Thyroid gland (tissue), 4 donors: ENCODE measurements at regions not wholly inside any gene's neighbourhood (a gene's known extent, or its start where the extent isn't known, plus 50 kb on each side); places are given as distances from the start of the nearest gene placed in this dataset.

Source experiments
- CTCF ChIP-seq, 6 experiments: fragments of 200-600 bp in 3 of 6; fragments of 450-650 bp in 3 of 6; sonication (generic) in 3 of 6; IDR thresholded peaks; one replicate each; pipeline ENCODE4 v1.5.1; 2016 to 2019; ENCODE audit warnings: antibody characterized with exemption in 6 of 6, mild to moderate bottlenecking in 2 of 6, inconsistent platforms in 1 of 6, moderate library complexity in 1 of 6
- POLR2A ChIP-seq, 2 donors: fragments of 450-650 bp; IDR thresholded peaks; one replicate each; pipeline ENCODE4 v1.6.1; 2017; ENCODE audit warnings: antibody characterized with exemption in 2 of 2, mild to moderate bottlenecking in 2 of 2, moderate library complexity in 1 of 2

DNA sequence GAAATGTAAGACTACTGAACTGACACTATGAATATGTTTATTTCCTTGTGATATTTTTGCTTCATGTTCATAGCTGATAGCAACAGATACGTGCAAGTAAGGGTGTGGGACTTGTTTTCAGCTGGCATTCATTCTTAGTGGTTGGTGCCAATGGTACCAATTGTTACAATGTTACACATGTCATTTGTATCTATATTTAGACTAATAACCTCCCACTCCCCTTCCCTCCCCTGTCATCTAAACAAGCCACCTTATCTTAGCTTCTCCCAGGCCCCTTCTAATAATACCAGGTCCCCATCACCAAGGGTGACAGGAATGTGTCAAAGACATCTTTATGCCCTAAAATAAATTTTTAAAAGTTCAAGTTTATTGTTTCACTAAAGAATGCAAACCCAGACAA is 294.7 kb upstream of the FAM98A start:
- TF ChIP-seq POLR2A (IDR thresholded peaks at IDR 0.05): no peak
- TF ChIP-seq CTCF (IDR thresholded peaks at IDR 0.05): no peak
